ENCODE measurements at regions not wholly inside any gene's neighbourhood (a gene's known extent, or its start where the extent isn't known, plus 50 kb on each side); places are given as distances from the start of the nearest gene placed in this dataset.

- Mint-ChIP-seq H3K9me3 (ENCODE audit: low read depth) (no peaks in the 10 kb centered on the region), H3K36me3 (ENCODE audit: insufficient read depth) (no peaks in the 10 kb centered on the region), H3K4me3 (ENCODE audit: low read depth) (no peak overlapping the region), H3K27ac (no peak overlapping the region), H3K27me3 (peaks cover 20% of the 10 kb centered on the region), H3K4me1 (ENCODE audit: low read depth) (no peaks in the 10 kb centered on the region)
- TF ChIP-seq CTCF (IDR thresholded peaks at IDR 0.05; ENCODE audit: unreplicated experiment) = no peak
- no peak for DNase-seq (ENCODE audit: low spot score, unreplicated experiment)
Observed at GRCh38 chr10:120369856-120370276, 87.2 kb upstream of the PLPP4 start.

- peaks cover 17% of the 10 kb centered on the region for H3K27me3 Mint-ChIP-seq
- no peak for DNase-seq (ENCODE audit: low spot score, unreplicated experiment)
Observed at GRCh38 chr10:120371856-120372255, 85.2 kb upstream of the PLPP4 start.

GRCh38 chr10:120372917-120373316 lies 84.1 kb upstream of the PLPP4 start:
- Mint-ChIP-seq H3K27me3 (peaks cover 12% of the 10 kb centered on the region), H3K9me3 (ENCODE audit: low read depth) (no peaks in the 10 kb centered on the region), H3K4me3 (ENCODE audit: low read depth) (no peak overlapping the region), H3K27ac (no peak overlapping the region), H3K4me1 (ENCODE audit: low read depth) (no peaks in the 10 kb centered on the region), H3K36me3 (ENCODE audit: insufficient read depth) (no peaks in the 10 kb centered on the region)
- TF ChIP-seq CTCF (IDR thresholded peaks at IDR 0.05; ENCODE audit: unreplicated experiment) = no peak
- no peak for DNase-seq (ENCODE audit: low spot score, unreplicated experiment)

More at GRCh38 chr10:120371856-120372255, 85.2 kb upstream of the PLPP4 start:
- Mint-ChIP-seq H3K27ac (no peak overlapping the region), H3K9me3 (ENCODE audit: low read depth) (no peaks in the 10 kb centered on the region), H3K4me1 (ENCODE audit: low read depth) (no peaks in the 10 kb centered on the region), H3K36me3 (ENCODE audit: insufficient read depth) (no peaks in the 10 kb centered on the region), H3K4me3 (ENCODE audit: low read depth) (no peak overlapping the region)
- no peak for TF ChIP-seq CTCF (IDR thresholded peaks at IDR 0.05; ENCODE audit: unreplicated experiment)

- Mint-ChIP-seq H3K27ac (no peak overlapping the region), H3K27me3 (no peaks in the 10 kb centered on the region), H3K36me3 (ENCODE audit: insufficient read depth) (no peaks in the 10 kb centered on the region), H3K4me1 (ENCODE audit: low read depth) (no peaks in the 10 kb centered on the region), H3K9me3 (ENCODE audit: low read depth) (no peaks in the 10 kb centered on the region), H3K4me3 (ENCODE audit: low read depth) (no peak overlapping the region)
- no peak for TF ChIP-seq CTCF (IDR thresholded peaks at IDR 0.05; ENCODE audit: unreplicated experiment)
- DNase-seq (ENCODE audit: low spot score, unreplicated experiment) = no peak
Observed at GRCh38 chr10:120375666-120376065, 81.4 kb upstream of the PLPP4 start.

DNA sequence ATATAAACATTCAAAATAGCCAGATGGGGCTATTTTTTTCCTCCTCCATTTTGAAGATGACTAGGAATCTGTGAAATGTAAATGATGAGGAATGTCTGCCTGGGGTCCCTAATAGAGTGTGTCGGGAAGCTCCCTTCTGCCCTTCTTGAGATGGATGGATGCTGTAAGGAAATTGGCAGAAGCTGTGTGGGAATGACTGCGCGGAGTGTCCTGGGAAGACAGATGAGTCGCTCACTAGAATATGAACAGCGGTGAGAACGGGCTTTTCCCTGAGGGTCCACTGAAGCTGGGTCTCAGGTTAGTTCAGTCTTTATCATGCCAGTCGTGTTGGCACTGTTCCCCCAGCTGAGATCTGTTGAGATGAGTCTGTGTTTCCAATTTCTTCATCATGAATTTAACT lies 75.1 kb upstream of the PLPP4 start:
- no peaks in the 10 kb centered on the region for H3K27me3 Mint-ChIP-seq
- no peak overlapping the region for H3K27ac Mint-ChIP-seq
- no peak overlapping the region for H3K4me3 Mint-ChIP-seq (ENCODE audit: low read depth)
- no peak for DNase-seq (ENCODE audit: low spot score, unreplicated experiment)
- no peaks in the 10 kb centered on the region for H3K9me3 Mint-ChIP-seq (ENCODE audit: low read depth)
- TF ChIP-seq CTCF (IDR thresholded peaks at IDR 0.05; ENCODE audit: unreplicated experiment) = no peak
- H3K4me1 Mint-ChIP-seq (ENCODE audit: low read depth) = no peaks in the 10 kb centered on the region
- H3K36me3 Mint-ChIP-seq (ENCODE audit: insufficient read depth) = no peaks in the 10 kb centered on the region

Data from progenitor cell of endocrine pancreas (in vitro differentiated cells).